ENCODE measurements at regions not wholly inside any gene's neighbourhood (a gene's known extent, or its start where the extent isn't known, plus 50 kb on each side); places are given as distances from the start of the nearest gene placed in this dataset.

- H3K4me3 ChIP-seq (ENCODE audit: insufficient read depth, low read length, poor library complexity, severe bottlenecking), result no peak overlapping the region
- H3K27me3 ChIP-seq (ENCODE audit: low read length), result no peaks in the 10 kb centered on the region
- H3K36me3 ChIP-seq (ENCODE audit: low read length), result no peaks in the 10 kb centered on the region
- no peaks in the 10 kb centered on the region for H4K20me1 ChIP-seq (ENCODE audit: low read depth, low read length)
- H3F3A ChIP-seq (ENCODE audit: insufficient read depth), result no peaks in the 10 kb centered on the region
- no peak overlapping the region for H3K9ac ChIP-seq (ENCODE audit: low read length)
- no peak for TF ChIP-seq CTCF (IDR thresholded peaks at IDR 0.05; ENCODE audit: insufficient read depth, low read length, poor library complexity, severe bottlenecking)
- TF ChIP-seq EZH2phosphoT487 (conservative IDR thresholded peaks at IDR 0.05; ENCODE audit: low read length), result no peak
- no peaks in the 10 kb centered on the region for H3K9me3 ChIP-seq (ENCODE audit: insufficient read depth, low read length)
- H3K79me2 ChIP-seq (ENCODE audit: insufficient read depth, low read length), result no peaks in the 10 kb centered on the region
- H2AFZ ChIP-seq (ENCODE audit: low read depth, low read length, severe bottlenecking), result no peak overlapping the region
- no peak overlapping the region for H3K27ac ChIP-seq (ENCODE audit: low read depth, low read length)
- no peak overlapping the region for H3K4me2 ChIP-seq (ENCODE audit: low read depth, low read length, poor library complexity, severe bottlenecking)
- H3K9me2 ChIP-seq (replicated peaks; ENCODE audit: insufficient read depth, low read length), result no peaks in the 10 kb centered on the region
Observed at GRCh38 chr5:164060786-164061355, 555.5 kb downstream of the MAT2B start.

- Histone ChIP-seq H3K79me2 (ENCODE audit: insufficient read depth, low read length) (no peaks in the 10 kb centered on the region), H3K4me2 (ENCODE audit: low read depth, low read length, poor library complexity, severe bottlenecking) (no peak overlapping the region), H3K27ac (ENCODE audit: low read depth, low read length) (no peak overlapping the region), H3K27me3 (ENCODE audit: low read length) (no peaks in the 10 kb centered on the region), H3K36me3 (ENCODE audit: low read length) (no peaks in the 10 kb centered on the region), H2AFZ (ENCODE audit: low read depth, low read length, severe bottlenecking) (no peak overlapping the region), H3K9me3 (ENCODE audit: insufficient read depth, low read length) (no peaks in the 10 kb centered on the region), H3K4me3 (ENCODE audit: insufficient read depth, low read length, poor library complexity, severe bottlenecking) (no peak overlapping the region), H3K9me2 (replicated peaks; ENCODE audit: insufficient read depth, low read length) (no peaks in the 10 kb centered on the region), H3F3A (ENCODE audit: insufficient read depth) (no peaks in the 10 kb centered on the region), H4K20me1 (ENCODE audit: low read depth, low read length) (no peaks in the 10 kb centered on the region), H3K9ac (ENCODE audit: low read length) (no peak overlapping the region)
- no peak for TF ChIP-seq EZH2phosphoT487 (conservative IDR thresholded peaks at IDR 0.05; ENCODE audit: low read length)
- TF ChIP-seq CTCF (IDR thresholded peaks at IDR 0.05; ENCODE audit: insufficient read depth, low read length, poor library complexity, severe bottlenecking), result no peak
Observed at GRCh38 chr5:164062304-164062703, 556.9 kb downstream of the MAT2B start.

- no peaks in the 10 kb centered on the region for H3K9me2 ChIP-seq (replicated peaks; ENCODE audit: insufficient read depth, low read length)
Observed at GRCh38 chr5:164065266-164065665, 559.8 kb downstream of the MAT2B start.

More at GRCh38 chr5:164065266-164065665, 559.8 kb downstream of the MAT2B start:
- Histone ChIP-seq H3K27ac (ENCODE audit: low read depth, low read length) (no peak overlapping the region), H3K9me3 (ENCODE audit: insufficient read depth, low read length) (no peaks in the 10 kb centered on the region), H3K4me3 (ENCODE audit: insufficient read depth, low read length, poor library complexity, severe bottlenecking) (no peak overlapping the region), H3K9ac (ENCODE audit: low read length) (no peak overlapping the region), H3K4me2 (ENCODE audit: low read depth, low read length, poor library complexity, severe bottlenecking) (no peak overlapping the region), H3K36me3 (ENCODE audit: low read length) (no peaks in the 10 kb centered on the region), H3K79me2 (ENCODE audit: insufficient read depth, low read length) (no peaks in the 10 kb centered on the region), H3F3A (ENCODE audit: insufficient read depth) (no peaks in the 10 kb centered on the region), H3K27me3 (ENCODE audit: low read length) (no peaks in the 10 kb centered on the region), H4K20me1 (ENCODE audit: low read depth, low read length) (no peaks in the 10 kb centered on the region), H2AFZ (ENCODE audit: low read depth, low read length, severe bottlenecking) (no peak overlapping the region)
- TF ChIP-seq CTCF (IDR thresholded peaks at IDR 0.05; ENCODE audit: insufficient read depth, low read length, poor library complexity, severe bottlenecking) (no peak), EZH2phosphoT487 (conservative IDR thresholded peaks at IDR 0.05; ENCODE audit: low read length) (no peak)

Measured in SU-DHL-6 (cell line).